ENCODE measurements at regions not wholly inside any gene's neighbourhood (a gene's known extent, or its start where the extent isn't known, plus 50 kb on each side); places are given as distances from the start of the nearest gene placed in this dataset.

GRCh38 chr16:73285436-73286201 is 237.7 kb upstream of the ZFHX3 start:
- DNase-seq (ENCODE audit: low read depth, low spot score), result no peak

GRCh38 chr16:73280388-73280787 is 232.5 kb upstream of the ZFHX3 start:
- DNase-seq (ENCODE audit: low read depth, low spot score), result no peak

- no peak for DNase-seq (ENCODE audit: low read depth, low spot score)
Observed at GRCh38 chr16:73279451-73279850, 231.5 kb upstream of the ZFHX3 start.

- DNase-seq (ENCODE audit: low read depth, low spot score), result no peak
Observed at GRCh38 chr16:73277071-73277470, 229.1 kb upstream of the ZFHX3 start.

- DNase-seq (ENCODE audit: low read depth, low spot score), result no peak
Observed at GRCh38 chr16:73275448-73275847, 227.5 kb upstream of the ZFHX3 start.

- no peak for DNase-seq (ENCODE audit: low read depth, low spot score)
Observed at GRCh38 chr16:73275024-73275423, 227.1 kb upstream of the ZFHX3 start.

- DNase-seq (ENCODE audit: low read depth, low spot score), result no peak
Observed at GRCh38 chr16:73274140-73274539, 226.2 kb upstream of the ZFHX3 start.

- no peak for DNase-seq (ENCODE audit: low read depth, low spot score)
Observed at GRCh38 chr16:73268366-73268993, 220.6 kb upstream of the ZFHX3 start.

GRCh38 chr16:73265935-73266334 is 218.0 kb upstream of the ZFHX3 start:
- DNase-seq (ENCODE audit: low read depth, low spot score), result no peak

GRCh38 chr16:73265124-73265837 is 217.4 kb upstream of the ZFHX3 start:
- DNase-seq (ENCODE audit: low read depth, low spot score), result no peak

GRCh38 chr16:73262931-73263330 is 215.0 kb upstream of the ZFHX3 start:
- DNase-seq (ENCODE audit: low read depth, low spot score), result no peak

- no peak for DNase-seq (ENCODE audit: low read depth, low spot score)
Observed at GRCh38 chr16:73255031-73255430, 207.1 kb upstream of the ZFHX3 start.

GRCh38 chr16:73253922-73254480 is 206.1 kb upstream of the ZFHX3 start:
- DNase-seq (ENCODE audit: low read depth, low spot score), result no peak

GRCh38 chr16:73252446-73252845 is 204.5 kb upstream of the ZFHX3 start:
- DNase-seq (ENCODE audit: low read depth, low spot score), result no peak

GRCh38 chr16:73251608-73252007 is 203.7 kb upstream of the ZFHX3 start:
- DNase-seq (ENCODE audit: low read depth, low spot score), result no peak

- no peak for DNase-seq (ENCODE audit: low read depth, low spot score)
Observed at GRCh38 chr16:73248316-73248715, 200.4 kb upstream of the ZFHX3 start.

- no peak for DNase-seq (ENCODE audit: low read depth, low spot score)
Observed at GRCh38 chr16:73240920-73241319, 193.0 kb upstream of the ZFHX3 start.

GRCh38 chr16:73237601-73238000 is 189.7 kb upstream of the ZFHX3 start:
- DNase-seq (ENCODE audit: low read depth, low spot score), result no peak

GRCh38 chr16:73234496-73234895 is 186.6 kb upstream of the ZFHX3 start:
- DNase-seq (ENCODE audit: low read depth, low spot score), result no peak

- DNase-seq (ENCODE audit: low read depth, low spot score), result no peak
Observed at GRCh38 chr16:73233846-73234424, 186.0 kb upstream of the ZFHX3 start.

- no peak for DNase-seq (ENCODE audit: low read depth, low spot score)
Observed at GRCh38 chr16:73233329-73233765, 185.4 kb upstream of the ZFHX3 start.
